GM12891 (cell line): ENCODE measurements at regions not wholly inside any gene's neighbourhood (a gene's known extent, or its start where the extent isn't known, plus 50 kb on each side); places are given as distances from the start of the nearest gene placed in this dataset.

Experiments used
- PAX5 ChIP-seq: IDR thresholded peaks from 2 replicates; pipeline ENCODE4 v1.6.1; 2011; ENCODE audit warnings: low read length, moderate library complexity, mild to moderate bottlenecking; ENCODE audit not compliant: insufficient read depth, severe bottlenecking
- POLR2A ChIP-seq: IDR thresholded peaks from 2 replicates; pipeline ENCODE4 v1.6.1; 2011; ENCODE audit warnings: low read depth, low read length, control low read depth
- POLR2AphosphoS5 ChIP-seq: IDR thresholded peaks from 2 replicates; pipeline ENCODE4 v1.6.1; 2011; ENCODE audit warnings: low read depth, low read length, control low read depth
- POU2F2 ChIP-seq: IDR thresholded peaks from 2 replicates; pipeline ENCODE4 v1.6.1; 2011; ENCODE audit warnings: low read depth, mild to moderate bottlenecking, control low read depth, low read length, moderate library complexity
- SPI1 ChIP-seq: IDR thresholded peaks from 2 replicates; pipeline ENCODE4 v1.6.1; 2011; ENCODE audit warnings: low read depth, low read length, control low read depth
- TAF1 ChIP-seq: IDR thresholded peaks from 2 replicates; pipeline ENCODE4 v1.6.1; 2011; ENCODE audit warnings: low read depth, low read length, control low read depth

- TF ChIP-seq POLR2A (no peak), POLR2AphosphoS5 (no peak), TAF1 (no peak), PAX5 (no peak), SPI1 (no peak), POU2F2 (no peak)
Observed at GRCh38 chr16:55007504-55007903, 76.8 kb downstream of the IRX5 start.
